HCT116 (cell line): ENCODE measurements at regions not wholly inside any gene's neighbourhood (a gene's known extent, or its start where the extent isn't known, plus 50 kb on each side); places are given as distances from the start of the nearest gene placed in this dataset.

Source experiments
- CEBPB ChIP-seq: IDR thresholded peaks from 2 replicates; pipeline ENCODE4 v1.6.1; 2012; ENCODE audit warnings: low read depth
- EZH2 ChIP-seq: fragments of 200-600 bp; sonication (generic); IDR thresholded peaks from 2 replicates; pipeline ENCODE4 v1.6.1; 2017; ENCODE audit warnings: antibody characterized with exemption, mixed run types
- POLR2A ChIP-seq: IDR thresholded peaks from 2 replicates; pipeline ENCODE4 v1.7.0; 2011; ENCODE audit warnings: borderline replicate concordance; ENCODE audit not compliant: insufficient read depth, insufficient read length; ENCODE audit errors: extremely low read depth
- ZBTB33 ChIP-seq: IDR thresholded peaks from 2 replicates; pipeline ENCODE4 v1.6.1; 2011; ENCODE audit warnings: mild to moderate bottlenecking, low read length, moderate library complexity; ENCODE audit not compliant: insufficient replicate concordance; ENCODE audit errors: extremely low read depth
- ZNF274 ChIP-seq: fragments of 200-500 bp; sonication (Bioruptor generic); IDR thresholded peaks from 2 replicates; pipeline ENCODE4 v1.6.1; 2014; ENCODE audit warnings: mild to moderate bottlenecking, low read depth, low read length, inconsistent platforms
- TF ChIP-seq, protein P1 (sequence below), 3 experiments: fragments of 200-600 bp in 1 of 3; sonication (generic) in 1 of 3; IDR thresholded peaks in 2 of 3; conservative IDR thresholded peaks in 1 of 3; 2 replicates each; pipeline ENCODE4 v1.5.1; 2012 to 2017; ENCODE audit warnings: low read depth in 2 of 3, low read length in 2 of 3, antibody characterized with exemption in 1 of 3, borderline replicate concordance in 1 of 3, control low read depth in 1 of 3, mild to moderate bottlenecking in 1 of 3, mixed read lengths in 1 of 3, mixed run types in 1 of 3, moderate library complexity in 1 of 3; ENCODE audit not compliant: insufficient read depth in 1 of 3
- TF ChIP-seq, protein P2 (sequence below): IDR thresholded peaks from 2 replicates; pipeline ENCODE4 v1.6.1; 2012; ENCODE audit warnings: low read depth

DNA sequence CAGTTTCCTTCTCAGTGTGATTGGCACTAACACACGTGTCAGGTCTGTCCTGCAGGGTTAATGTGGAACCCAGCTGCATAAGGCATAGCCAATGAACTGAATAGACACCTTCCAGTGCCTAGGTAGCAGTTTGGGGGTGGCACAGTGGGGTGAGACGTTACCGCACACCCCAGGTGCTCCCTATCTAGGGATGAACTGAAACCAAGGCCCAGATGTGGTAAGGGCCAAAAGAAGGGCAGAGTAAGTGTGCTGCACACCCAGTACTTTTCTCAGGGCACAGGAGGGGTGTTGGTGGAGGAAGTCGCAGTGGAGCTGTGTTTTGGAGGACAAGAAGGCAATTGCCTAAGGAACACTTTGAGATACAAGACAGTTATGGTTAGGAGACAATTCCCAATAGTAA is 317.9 kb upstream of the TSHZ3 start:
- TF ChIP-seq EZH2 (no peak), ZBTB33 (no peak), POLR2A (no peak), ZNF274 (no peak), CEBPB (no peak)
- TF ChIP-seq, protein P1, sequence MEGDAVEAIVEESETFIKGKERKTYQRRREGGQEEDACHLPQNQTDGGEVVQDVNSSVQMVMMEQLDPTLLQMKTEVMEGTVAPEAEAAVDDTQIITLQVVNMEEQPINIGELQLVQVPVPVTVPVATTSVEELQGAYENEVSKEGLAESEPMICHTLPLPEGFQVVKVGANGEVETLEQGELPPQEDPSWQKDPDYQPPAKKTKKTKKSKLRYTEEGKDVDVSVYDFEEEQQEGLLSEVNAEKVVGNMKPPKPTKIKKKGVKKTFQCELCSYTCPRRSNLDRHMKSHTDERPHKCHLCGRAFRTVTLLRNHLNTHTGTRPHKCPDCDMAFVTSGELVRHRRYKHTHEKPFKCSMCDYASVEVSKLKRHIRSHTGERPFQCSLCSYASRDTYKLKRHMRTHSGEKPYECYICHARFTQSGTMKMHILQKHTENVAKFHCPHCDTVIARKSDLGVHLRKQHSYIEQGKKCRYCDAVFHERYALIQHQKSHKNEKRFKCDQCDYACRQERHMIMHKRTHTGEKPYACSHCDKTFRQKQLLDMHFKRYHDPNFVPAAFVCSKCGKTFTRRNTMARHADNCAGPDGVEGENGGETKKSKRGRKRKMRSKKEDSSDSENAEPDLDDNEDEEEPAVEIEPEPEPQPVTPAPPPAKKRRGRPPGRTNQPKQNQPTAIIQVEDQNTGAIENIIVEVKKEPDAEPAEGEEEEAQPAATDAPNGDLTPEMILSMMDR (IDR thresholded peaks at IDR 0.05 in 2 of 3, conservative IDR thresholded peaks at IDR 0.05 in 1 of 3; ENCODE audit: borderline replicate concordance in 1 of 3, insufficient read depth in 1 of 3, low read depth in 2 of 3, low read length in 2 of 3), result no peak
- TF ChIP-seq, protein P2, sequence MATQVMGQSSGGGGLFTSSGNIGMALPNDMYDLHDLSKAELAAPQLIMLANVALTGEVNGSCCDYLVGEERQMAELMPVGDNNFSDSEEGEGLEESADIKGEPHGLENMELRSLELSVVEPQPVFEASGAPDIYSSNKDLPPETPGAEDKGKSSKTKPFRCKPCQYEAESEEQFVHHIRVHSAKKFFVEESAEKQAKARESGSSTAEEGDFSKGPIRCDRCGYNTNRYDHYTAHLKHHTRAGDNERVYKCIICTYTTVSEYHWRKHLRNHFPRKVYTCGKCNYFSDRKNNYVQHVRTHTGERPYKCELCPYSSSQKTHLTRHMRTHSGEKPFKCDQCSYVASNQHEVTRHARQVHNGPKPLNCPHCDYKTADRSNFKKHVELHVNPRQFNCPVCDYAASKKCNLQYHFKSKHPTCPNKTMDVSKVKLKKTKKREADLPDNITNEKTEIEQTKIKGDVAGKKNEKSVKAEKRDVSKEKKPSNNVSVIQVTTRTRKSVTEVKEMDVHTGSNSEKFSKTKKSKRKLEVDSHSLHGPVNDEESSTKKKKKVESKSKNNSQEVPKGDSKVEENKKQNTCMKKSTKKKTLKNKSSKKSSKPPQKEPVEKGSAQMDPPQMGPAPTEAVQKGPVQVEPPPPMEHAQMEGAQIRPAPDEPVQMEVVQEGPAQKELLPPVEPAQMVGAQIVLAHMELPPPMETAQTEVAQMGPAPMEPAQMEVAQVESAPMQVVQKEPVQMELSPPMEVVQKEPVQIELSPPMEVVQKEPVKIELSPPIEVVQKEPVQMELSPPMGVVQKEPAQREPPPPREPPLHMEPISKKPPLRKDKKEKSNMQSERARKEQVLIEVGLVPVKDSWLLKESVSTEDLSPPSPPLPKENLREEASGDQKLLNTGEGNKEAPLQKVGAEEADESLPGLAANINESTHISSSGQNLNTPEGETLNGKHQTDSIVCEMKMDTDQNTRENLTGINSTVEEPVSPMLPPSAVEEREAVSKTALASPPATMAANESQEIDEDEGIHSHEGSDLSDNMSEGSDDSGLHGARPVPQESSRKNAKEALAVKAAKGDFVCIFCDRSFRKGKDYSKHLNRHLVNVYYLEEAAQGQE, result no peak
